PC-3 (cell line): ENCODE measurements at regions not wholly inside any gene's neighbourhood (a gene's known extent, or its start where the extent isn't known, plus 50 kb on each side); places are given as distances from the start of the nearest gene placed in this dataset.

Experiments used
- EZH2 ChIP-seq: fragments of 300-600 bp; sonication (generic); IDR thresholded peaks from one replicate; pipeline ENCODE4 v1.6.1; 2017; ENCODE audit warnings: antibody characterized with exemption, mild to moderate bottlenecking, low read length; ENCODE audit not compliant: unreplicated experiment
- EZH2phosphoT487 ChIP-seq: fragments of 300-600 bp; sonication (generic); IDR thresholded peaks from 2 replicates; pipeline ENCODE4 v1.6.1; 2018; ENCODE audit warnings: mild to moderate bottlenecking, antibody characterized with exemption, low read length, borderline replicate concordance
- TF ChIP-seq, protein P1 (sequence below): fragments of 300-600 bp; sonication (generic); conservative IDR thresholded peaks from 2 replicates; pipeline ENCODE4 v1.5.1; 2017; ENCODE audit warnings: antibody characterized with exemption, low read depth, mild to moderate bottlenecking, low read length

DNA sequence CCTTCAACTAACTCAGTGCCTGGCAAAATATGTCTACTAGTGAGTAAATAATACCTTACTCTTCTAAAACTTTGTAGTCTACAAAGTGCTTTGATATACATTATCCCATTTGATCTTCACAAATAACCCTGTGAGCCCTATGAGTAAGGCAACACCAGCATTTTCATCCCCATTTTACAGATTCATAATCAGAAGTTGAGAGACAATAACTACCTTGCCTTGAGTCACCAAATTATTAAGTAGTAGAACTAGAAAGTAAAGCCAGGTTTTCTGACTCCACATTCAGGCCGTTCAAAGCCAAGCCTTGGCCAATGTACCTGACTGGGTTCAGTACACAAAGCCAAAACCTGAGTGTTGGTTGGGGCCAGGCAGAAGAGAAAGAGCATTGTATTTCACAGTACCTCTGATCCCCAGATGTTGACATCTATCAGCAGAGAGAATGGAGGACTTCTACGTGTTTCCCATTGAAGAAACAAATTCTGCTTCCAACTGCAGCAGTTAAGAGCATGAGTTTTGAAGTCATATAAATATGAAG is 111.3 kb upstream of the LGSN start:
- TF ChIP-seq, protein P1, sequence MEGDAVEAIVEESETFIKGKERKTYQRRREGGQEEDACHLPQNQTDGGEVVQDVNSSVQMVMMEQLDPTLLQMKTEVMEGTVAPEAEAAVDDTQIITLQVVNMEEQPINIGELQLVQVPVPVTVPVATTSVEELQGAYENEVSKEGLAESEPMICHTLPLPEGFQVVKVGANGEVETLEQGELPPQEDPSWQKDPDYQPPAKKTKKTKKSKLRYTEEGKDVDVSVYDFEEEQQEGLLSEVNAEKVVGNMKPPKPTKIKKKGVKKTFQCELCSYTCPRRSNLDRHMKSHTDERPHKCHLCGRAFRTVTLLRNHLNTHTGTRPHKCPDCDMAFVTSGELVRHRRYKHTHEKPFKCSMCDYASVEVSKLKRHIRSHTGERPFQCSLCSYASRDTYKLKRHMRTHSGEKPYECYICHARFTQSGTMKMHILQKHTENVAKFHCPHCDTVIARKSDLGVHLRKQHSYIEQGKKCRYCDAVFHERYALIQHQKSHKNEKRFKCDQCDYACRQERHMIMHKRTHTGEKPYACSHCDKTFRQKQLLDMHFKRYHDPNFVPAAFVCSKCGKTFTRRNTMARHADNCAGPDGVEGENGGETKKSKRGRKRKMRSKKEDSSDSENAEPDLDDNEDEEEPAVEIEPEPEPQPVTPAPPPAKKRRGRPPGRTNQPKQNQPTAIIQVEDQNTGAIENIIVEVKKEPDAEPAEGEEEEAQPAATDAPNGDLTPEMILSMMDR = no peak
- no peak for TF ChIP-seq EZH2phosphoT487
- TF ChIP-seq EZH2 = no peak
